SJSA1 (cell line): ENCODE measurements at regions not wholly inside any gene's neighbourhood (a gene's known extent, or its start where the extent isn't known, plus 50 kb on each side); places are given as distances from the start of the nearest gene placed in this dataset.

ENCODE experiments used
- DNase-seq, 2 experiments: peaks; one replicate each; pipeline ENCODE4 v3.0.0-alpha.2; 2015 to 2020; ENCODE audit warnings: low spot score in 2 of 2, low read depth in 1 of 2
- H3K27ac ChIP-seq: fragments of 250-450 bp; sonication (Bioruptor Pico); 2 replicates; pipeline ENCODE4 v1.5.1; 2020; ENCODE audit warnings: mild to moderate bottlenecking, moderate library complexity
- H3K27me3 ChIP-seq: fragments of 250-450 bp; sonication (Bioruptor Pico); replicated peaks from 2 replicates; pipeline ENCODE4 v1.5.1; 2020; ENCODE audit warnings: mild to moderate bottlenecking, moderate library complexity
- H3K36me3 ChIP-seq: fragments of 250-450 bp; sonication (Bioruptor Pico); 2 replicates; pipeline ENCODE4 v1.5.1; 2020; ENCODE audit warnings: mild to moderate bottlenecking
- H3K4me1 ChIP-seq: fragments of 250-450 bp; sonication (Bioruptor Pico); replicated peaks from 2 replicates; pipeline ENCODE4 v1.6.1; 2021; ENCODE audit warnings: mild to moderate bottlenecking
- H3K4me3 ChIP-seq: fragments of 250-450 bp; sonication (Bioruptor Pico); 2 replicates; pipeline ENCODE4 v1.5.1; 2020; ENCODE audit warnings: mild to moderate bottlenecking
- H3K9me3 ChIP-seq: fragments of 250-450 bp; sonication (Bioruptor Pico); replicated peaks from 2 replicates; pipeline ENCODE4 v1.5.1; 2020; ENCODE audit warnings: mild to moderate bottlenecking

DNA sequence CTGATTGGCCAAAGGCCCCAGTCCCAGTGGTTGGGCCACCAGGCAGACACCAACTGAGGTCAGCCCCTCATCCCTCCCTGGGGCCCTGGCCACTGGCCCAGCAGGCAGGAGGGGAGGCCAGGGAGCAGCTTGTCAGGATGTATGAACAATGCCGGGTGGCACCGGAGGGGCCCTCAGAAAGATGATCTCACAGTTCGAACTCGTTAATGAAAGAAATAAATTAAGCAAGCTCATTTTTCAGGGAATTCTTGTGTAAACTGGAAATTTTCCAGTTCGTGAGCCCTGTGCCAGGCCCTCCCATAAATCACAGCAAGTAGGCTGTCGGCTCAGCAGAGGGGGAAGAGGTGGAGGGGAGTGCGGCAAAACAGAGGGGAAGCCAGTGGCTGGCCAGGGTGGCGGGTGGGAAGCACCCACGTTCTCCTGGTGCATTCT, 177.0 kb upstream of the VASH1 start:
- no peak overlapping the region for H3K4me3 ChIP-seq
- H3K27me3 ChIP-seq: no peaks in the 10 kb centered on the region
- H3K27ac ChIP-seq: no peak overlapping the region
- no peaks in the 10 kb centered on the region for H3K9me3 ChIP-seq
- no peaks in the 10 kb centered on the region for H3K4me1 ChIP-seq
- no peak for DNase-seq
- no peaks in the 10 kb centered on the region for H3K36me3 ChIP-seq

GRCh38 chr14:76585616-76586015, 175.7 kb upstream of the VASH1 start:
- Histone ChIP-seq H3K4me3 (no peak overlapping the region), H3K9me3 (no peaks in the 10 kb centered on the region), H3K36me3 (no peaks in the 10 kb centered on the region), H3K27ac (no peak overlapping the region), H3K4me1 (no peaks in the 10 kb centered on the region), H3K27me3 (no peaks in the 10 kb centered on the region)
- no peak for DNase-seq

GRCh38 chr14:76589246-76589645, 172.0 kb upstream of the VASH1 start:
- no peak for DNase-seq
- Histone ChIP-seq H3K4me3 (no peak overlapping the region), H3K36me3 (no peaks in the 10 kb centered on the region), H3K27ac (no peak overlapping the region), H3K4me1 (no peaks in the 10 kb centered on the region), H3K9me3 (no peaks in the 10 kb centered on the region), H3K27me3 (no peaks in the 10 kb centered on the region)

- DNase-seq: no peak
- Histone ChIP-seq H3K27ac (no peak overlapping the region), H3K4me3 (no peak overlapping the region), H3K36me3 (no peaks in the 10 kb centered on the region), H3K9me3 (no peaks in the 10 kb centered on the region), H3K27me3 (no peaks in the 10 kb centered on the region), H3K4me1 (no peaks in the 10 kb centered on the region)
Observed at GRCh38 chr14:76591266-76591665, 170.0 kb upstream of the VASH1 start.

GRCh38 chr14:76595266-76595665, 166.0 kb upstream of the VASH1 start:
- H3K4me1 ChIP-seq: no peaks in the 10 kb centered on the region
- H3K36me3 ChIP-seq: no peaks in the 10 kb centered on the region
- no peak for DNase-seq
- no peak overlapping the region for H3K4me3 ChIP-seq
- H3K27ac ChIP-seq: no peak overlapping the region
- H3K9me3 ChIP-seq: no peaks in the 10 kb centered on the region
- no peaks in the 10 kb centered on the region for H3K27me3 ChIP-seq

DNA sequence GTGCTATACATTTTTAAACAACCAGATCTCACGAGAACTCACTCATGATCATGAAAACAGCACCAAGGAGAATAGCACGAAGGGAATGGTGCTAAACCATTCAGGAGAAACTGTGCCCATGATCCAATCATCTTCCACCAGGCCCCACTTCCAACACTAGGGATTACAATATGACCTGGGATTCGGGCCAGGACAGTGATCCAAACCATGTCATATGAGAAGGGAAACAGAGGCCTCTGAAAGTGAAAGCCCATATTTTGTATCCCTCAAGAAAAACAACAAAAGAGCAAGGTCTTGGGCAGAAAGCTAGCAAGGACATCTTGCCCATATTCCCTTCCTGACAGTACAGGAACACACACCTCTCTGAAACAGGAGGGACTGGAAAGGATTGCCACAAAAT, 163.9 kb upstream of the VASH1 start:
- H3K4me3 ChIP-seq: no peak overlapping the region
- no peaks in the 10 kb centered on the region for H3K36me3 ChIP-seq
- no peaks in the 10 kb centered on the region for H3K4me1 ChIP-seq
- no peak for DNase-seq
- H3K27ac ChIP-seq: no peak overlapping the region
- H3K27me3 ChIP-seq: no peaks in the 10 kb centered on the region
- H3K9me3 ChIP-seq: no peaks in the 10 kb centered on the region

DNA sequence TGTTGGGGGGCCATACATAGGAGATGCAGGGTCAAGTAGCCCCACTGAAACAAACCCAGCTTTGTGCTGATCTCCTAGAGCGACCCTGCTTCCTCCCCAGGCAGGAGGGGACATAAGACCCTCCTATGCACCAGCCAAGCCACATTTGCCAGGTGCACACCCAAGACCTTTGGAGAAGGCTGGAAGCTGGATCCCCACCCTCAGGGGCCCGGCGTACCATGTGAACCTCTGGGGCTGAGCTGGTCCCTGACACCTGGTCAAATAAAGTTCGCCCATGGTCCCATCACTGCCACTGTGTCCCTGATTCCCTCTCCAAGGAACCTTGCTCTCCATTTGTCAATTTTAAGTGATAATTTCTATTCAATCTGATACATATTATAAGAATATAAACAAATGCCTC, 162.1 kb upstream of the VASH1 start:
- no peaks in the 10 kb centered on the region for H3K9me3 ChIP-seq

GRCh38 chr14:76599559-76600287, 161.5 kb upstream of the VASH1 start:
- no peak overlapping the region for H3K27ac ChIP-seq
- H3K4me3 ChIP-seq: no peak overlapping the region

More for the DNA sequence above, 162.1 kb upstream of the VASH1 start:
- H3K27me3 ChIP-seq: no peaks in the 10 kb centered on the region
- no peak for DNase-seq
- no peak overlapping the region for H3K27ac ChIP-seq
- H3K36me3 ChIP-seq: no peaks in the 10 kb centered on the region
- no peaks in the 10 kb centered on the region for H3K4me1 ChIP-seq
- H3K4me3 ChIP-seq: no peak overlapping the region

DNA sequence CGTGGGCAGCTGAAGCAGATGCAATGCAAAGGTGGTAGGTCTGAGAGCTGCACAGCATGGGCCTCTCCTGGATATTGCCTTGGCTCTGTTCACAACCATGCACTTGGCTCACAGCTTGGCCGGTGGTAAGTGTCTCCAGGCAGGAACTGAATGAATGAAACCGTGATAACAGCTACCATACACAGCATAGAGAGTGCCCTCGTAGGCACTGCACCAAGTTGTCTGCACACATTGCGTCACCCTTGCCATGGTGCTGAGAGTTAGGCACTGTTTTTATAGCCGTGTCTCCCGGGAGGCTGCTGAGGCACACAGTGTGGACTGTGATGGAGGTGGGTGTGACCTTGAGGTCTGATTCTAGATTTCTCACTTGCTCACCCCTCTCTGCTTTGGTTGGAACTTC, 157.6 kb upstream of the VASH1 start:
- no peaks in the 10 kb centered on the region for H3K36me3 ChIP-seq
- no peak for DNase-seq
- H3K9me3 ChIP-seq: no peaks in the 10 kb centered on the region
- H3K27ac ChIP-seq: no peak overlapping the region
- no peaks in the 10 kb centered on the region; the same call in 1 of the 2 replicates for H3K27me3 ChIP-seq
- H3K4me1 ChIP-seq: no peaks in the 10 kb centered on the region
- H3K4me3 ChIP-seq: no peak overlapping the region

More at GRCh38 chr14:76599559-76600287, 161.5 kb upstream of the VASH1 start:
- no peaks in the 10 kb centered on the region for H3K4me1 ChIP-seq
- no peaks in the 10 kb centered on the region for H3K9me3 ChIP-seq
- H3K36me3 ChIP-seq: no peaks in the 10 kb centered on the region
- H3K27me3 ChIP-seq: no peaks in the 10 kb centered on the region
- DNase-seq: no peak

DNA sequence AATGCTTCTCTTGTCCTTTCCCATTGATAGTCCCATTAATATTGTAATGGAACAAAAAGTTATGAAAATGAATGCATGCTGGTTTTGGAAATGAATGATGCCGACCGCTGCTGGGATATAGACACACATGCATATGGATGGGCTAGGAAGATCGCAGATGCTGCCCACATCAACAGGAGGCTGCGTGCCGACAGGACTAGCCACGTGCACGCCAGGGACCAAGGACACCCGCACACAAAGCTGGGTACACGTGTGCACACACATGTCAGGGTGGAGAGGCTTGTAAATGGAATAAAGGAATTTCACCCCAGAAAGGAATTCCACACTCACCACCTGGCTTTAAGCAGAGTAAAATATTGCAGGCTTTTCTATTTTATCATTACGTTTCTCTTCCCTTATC, 153.8 kb upstream of the VASH1 start:
- Histone ChIP-seq H3K4me3 (no peak overlapping the region), H3K36me3 (no peaks in the 10 kb centered on the region), H3K27ac (no peak overlapping the region), H3K4me1 (no peaks in the 10 kb centered on the region), H3K27me3 (no peaks in the 10 kb centered on the region; the same call in 1 of the 2 replicates), H3K9me3 (no peaks in the 10 kb centered on the region)
- DNase-seq: no peak

GRCh38 chr14:76612654-76613053, 148.6 kb upstream of the VASH1 start:
- H3K4me3 ChIP-seq: no peak overlapping the region
- no peaks in the 10 kb centered on the region for H3K9me3 ChIP-seq
- no peaks in the 10 kb centered on the region for H3K4me1 ChIP-seq
- no peak for DNase-seq
- H3K36me3 ChIP-seq: no peaks in the 10 kb centered on the region
- H3K27me3 ChIP-seq: no peaks in the 10 kb centered on the region
- H3K27ac ChIP-seq: no peak overlapping the region

DNA sequence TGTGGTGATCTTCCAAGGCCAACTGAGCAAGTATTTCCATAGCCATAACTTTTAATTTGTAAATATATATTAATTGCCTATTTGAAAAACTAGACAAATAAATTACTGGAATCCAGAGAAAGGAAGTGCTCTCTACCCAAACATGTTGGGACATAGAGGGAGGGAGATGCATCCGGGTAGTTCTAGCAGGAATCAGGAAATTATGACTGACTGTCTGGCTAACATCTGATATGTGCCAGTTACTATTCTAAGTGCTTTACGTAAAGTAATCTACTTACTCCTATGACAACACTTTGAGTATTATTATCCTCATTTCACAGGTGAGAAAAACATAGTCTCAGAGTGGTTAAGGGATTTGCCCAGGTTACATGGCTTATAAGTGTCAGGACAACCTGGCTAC, 147.7 kb upstream of the VASH1 start:
- Histone ChIP-seq H3K4me1 (no peaks in the 10 kb centered on the region), H3K27ac (no peak overlapping the region), H3K36me3 (no peaks in the 10 kb centered on the region), H3K4me3 (no peak overlapping the region), H3K9me3 (0 out of 2 replicates have a peak, but pooled peaks cover 3% of the 10 kb centered on the region), H3K27me3 (no peaks in the 10 kb centered on the region)
- DNase-seq: no peak

DNA sequence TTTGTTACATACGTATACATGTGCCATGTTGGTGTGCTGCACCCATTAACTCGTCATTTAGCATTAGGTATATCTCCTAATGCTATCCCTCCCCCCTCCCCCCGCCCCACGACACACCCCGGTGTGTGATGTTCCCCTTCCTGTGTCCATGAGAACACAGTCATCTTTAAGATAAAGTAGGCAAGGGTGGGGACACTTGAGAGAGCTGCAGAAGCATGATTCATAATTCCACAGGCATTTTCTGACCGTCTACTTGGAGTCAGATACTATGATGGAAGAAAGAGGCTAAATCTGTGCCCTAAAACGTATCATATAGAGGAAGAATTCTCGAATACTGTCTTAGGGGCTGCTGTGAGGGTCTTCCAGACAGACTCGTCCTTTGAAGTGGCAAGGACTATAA, 145.9 kb upstream of the VASH1 start:
- Histone ChIP-seq H3K27me3 (no peaks in the 10 kb centered on the region), H3K9me3 (0 out of 2 replicates have a peak, but pooled peaks cover 3% of the 10 kb centered on the region), H3K27ac (no peak overlapping the region), H3K4me1 (no peaks in the 10 kb centered on the region), H3K4me3 (no peak overlapping the region), H3K36me3 (no peaks in the 10 kb centered on the region)
- DNase-seq: no peak

GRCh38 chr14:76617440-76617839, 143.8 kb upstream of the VASH1 start:
- H3K27ac ChIP-seq: no peak overlapping the region
- no peak for DNase-seq
- H3K4me3 ChIP-seq: no peak overlapping the region
- no peaks in the 10 kb centered on the region for H3K4me1 ChIP-seq
- no peaks in the 10 kb centered on the region for H3K36me3 ChIP-seq
- H3K27me3 ChIP-seq: no peaks in the 10 kb centered on the region
- 0 out of 2 replicates have a peak, but pooled peaks cover 3% of the 10 kb centered on the region for H3K9me3 ChIP-seq

GRCh38 chr14:76636602-76637001, 124.7 kb upstream of the VASH1 start:
- Histone ChIP-seq H3K4me3 (no peak overlapping the region), H3K36me3 (no peaks in the 10 kb centered on the region), H3K27me3 (no peaks in the 10 kb centered on the region; the same call in 1 of the 2 replicates), H3K27ac (no peak overlapping the region), H3K4me1 (no peaks in the 10 kb centered on the region), H3K9me3 (no peaks in the 10 kb centered on the region)
- DNase-seq: no peak
